Caco-2 (cell line): ENCODE measurements at regions not wholly inside any gene's neighbourhood (a gene's known extent, or its start where the extent isn't known, plus 50 kb on each side); places are given as distances from the start of the nearest gene placed in this dataset.

Experiments
- BruUV-seq: library from RNA; stranded (reverse); fragments of 400-500 nt; replicated peaks from 2 replicates; lab custom pipeline; 2021; lab: Mats Ljungman, UMichigan
- CTCF ChIA-PET: fragments of 300-600 bp; sonication (Branson Sonifier 250); formaldehyde crosslinking; loops from one replicate; lab custom pipeline; 2022; ENCODE audit warnings: antibody characterized with exemption; lab: Charles Lee
- POLR2A ChIA-PET: fragments of 300-600 bp; sonication (Branson Sonifier 250); formaldehyde crosslinking; loops from one replicate; lab custom pipeline; 2022; ENCODE audit warnings: antibody characterized with exemption; lab: Charles Lee
- DNase-seq, 2 experiments: peaks; one replicate each; pipeline versions ENCODE4 v3.0.0 to v3.0.0-alpha.2; 2020 to 2022
- H3K27me3 ChIP-seq: replicated peaks from 2 replicates; pipeline ENCODE4 v1.6.0; 2011; ENCODE audit warnings: low read length; ENCODE audit not compliant: control insufficient read depth, insufficient read depth
- H3K36me3 ChIP-seq: 2 replicates; pipeline ENCODE4 v1.5.1; 2011; ENCODE audit warnings: low read length; ENCODE audit not compliant: control insufficient read depth, insufficient read depth
- H3K4me1 ChIP-seq: fragments of 250-450 bp; sonication (Bioruptor Pico); 2 replicates; pipeline ENCODE4 v1.5.1; 2020; ENCODE audit warnings: mild to moderate bottlenecking
- H3K4me3 ChIP-seq: 2 replicates; pipeline ENCODE4 v1.5.1; 2011; ENCODE audit warnings: low read depth, mild to moderate bottlenecking, control low read depth, low read length
- H3K9me3 ChIP-seq: fragments of 250-450 bp; sonication (Bioruptor Pico); 2 replicates; pipeline ENCODE4 v1.5.1; 2020; ENCODE audit warnings: mild to moderate bottlenecking, moderate library complexity
- H3K27ac Mint-ChIP-seq: one replicate; pipeline ENCODE4 v1.8.0; 2022; ENCODE audit warnings: mixed read lengths; ENCODE audit not compliant: unreplicated experiment
- H3K27me3 Mint-ChIP-seq: one replicate; pipeline ENCODE4 v1.8.0; 2022; ENCODE audit warnings: mixed read lengths; ENCODE audit not compliant: insufficient read depth, unreplicated experiment
- H3K36me3 Mint-ChIP-seq: one replicate; pipeline ENCODE4 v1.8.0; 2022; ENCODE audit warnings: mild to moderate bottlenecking, mixed read lengths; ENCODE audit not compliant: insufficient read depth, unreplicated experiment
- H3K4me1 Mint-ChIP-seq: one replicate; pipeline ENCODE4 v1.8.0; 2022; ENCODE audit warnings: low read depth, mixed read lengths; ENCODE audit not compliant: unreplicated experiment
- H3K4me3 Mint-ChIP-seq: one replicate; pipeline ENCODE4 v1.8.0; 2022; ENCODE audit warnings: mild to moderate bottlenecking, moderate library complexity, mixed read lengths; ENCODE audit not compliant: unreplicated experiment
- H3K9me3 Mint-ChIP-seq: one replicate; pipeline ENCODE4 v1.8.0; 2022; ENCODE audit warnings: mixed read lengths; ENCODE audit not compliant: unreplicated experiment
- intact Hi-C: fragments of 100-400 bp; cut with micrococcal nuclease; formaldehyde crosslinking; loops from one replicate; pipeline ENCODE4 v1.10.0; 2022; ENCODE audit not compliant: unreplicated experiment
- TF ChIP-seq, protein P1 (sequence below), 2 experiments: fragments of 200-600 bp in 1 of 2; IDR thresholded peaks; 1 replicate in 1 of 2; 2 replicates in 1 of 2; pipeline versions ENCODE4 v1.5.1 to v1.8.0; 2011 to 2022; ENCODE audit warnings: antibody characterized with exemption in 1 of 2, control low read depth in 1 of 2, inconsistent platforms in 1 of 2, low read depth in 1 of 2, low read length in 1 of 2, mild to moderate bottlenecking in 1 of 2, moderate library complexity in 1 of 2; ENCODE audit not compliant: insufficient read depth in 1 of 2, severe bottlenecking in 1 of 2, unreplicated experiment in 1 of 2

- DNase-seq = no peak
- H3K9me3 Mint-ChIP-seq = peaks cover 7% of the 10 kb centered on the region
- no peaks in the 10 kb centered on the region for H3K4me1 Mint-ChIP-seq
- Histone ChIP-seq H3K9me3 (no peaks in the 10 kb centered on the region), H3K4me1 (no peaks in the 10 kb centered on the region), H3K27me3 (no peaks in the 10 kb centered on the region), H3K36me3 (no peaks in the 10 kb centered on the region), H3K4me3 (no peak overlapping the region)
- H3K27me3 Mint-ChIP-seq = no peaks in the 10 kb centered on the region
- TF ChIP-seq, protein P1, sequence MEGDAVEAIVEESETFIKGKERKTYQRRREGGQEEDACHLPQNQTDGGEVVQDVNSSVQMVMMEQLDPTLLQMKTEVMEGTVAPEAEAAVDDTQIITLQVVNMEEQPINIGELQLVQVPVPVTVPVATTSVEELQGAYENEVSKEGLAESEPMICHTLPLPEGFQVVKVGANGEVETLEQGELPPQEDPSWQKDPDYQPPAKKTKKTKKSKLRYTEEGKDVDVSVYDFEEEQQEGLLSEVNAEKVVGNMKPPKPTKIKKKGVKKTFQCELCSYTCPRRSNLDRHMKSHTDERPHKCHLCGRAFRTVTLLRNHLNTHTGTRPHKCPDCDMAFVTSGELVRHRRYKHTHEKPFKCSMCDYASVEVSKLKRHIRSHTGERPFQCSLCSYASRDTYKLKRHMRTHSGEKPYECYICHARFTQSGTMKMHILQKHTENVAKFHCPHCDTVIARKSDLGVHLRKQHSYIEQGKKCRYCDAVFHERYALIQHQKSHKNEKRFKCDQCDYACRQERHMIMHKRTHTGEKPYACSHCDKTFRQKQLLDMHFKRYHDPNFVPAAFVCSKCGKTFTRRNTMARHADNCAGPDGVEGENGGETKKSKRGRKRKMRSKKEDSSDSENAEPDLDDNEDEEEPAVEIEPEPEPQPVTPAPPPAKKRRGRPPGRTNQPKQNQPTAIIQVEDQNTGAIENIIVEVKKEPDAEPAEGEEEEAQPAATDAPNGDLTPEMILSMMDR (IDR thresholded peaks at IDR 0.05; ENCODE audit: insufficient read depth in 1 of 2, low read depth in 1 of 2, low read length in 1 of 2, severe bottlenecking in 1 of 2, unreplicated experiment in 1 of 2) = no peak
- CTCF ChIA-PET = no interaction called here
- H3K4me3 Mint-ChIP-seq = no peak overlapping the region
- no peak overlapping the region for H3K27ac Mint-ChIP-seq
- no peaks in the 10 kb centered on the region for H3K36me3 Mint-ChIP-seq
- POLR2A ChIA-PET = no interaction called here
- intact Hi-C loops = no loop called here
- no TSS peak for BruUV-seq
Measured at GRCh38 chrX:142601792-142602191, 396.7 kb upstream of the MAGEC2 start.

DNA sequence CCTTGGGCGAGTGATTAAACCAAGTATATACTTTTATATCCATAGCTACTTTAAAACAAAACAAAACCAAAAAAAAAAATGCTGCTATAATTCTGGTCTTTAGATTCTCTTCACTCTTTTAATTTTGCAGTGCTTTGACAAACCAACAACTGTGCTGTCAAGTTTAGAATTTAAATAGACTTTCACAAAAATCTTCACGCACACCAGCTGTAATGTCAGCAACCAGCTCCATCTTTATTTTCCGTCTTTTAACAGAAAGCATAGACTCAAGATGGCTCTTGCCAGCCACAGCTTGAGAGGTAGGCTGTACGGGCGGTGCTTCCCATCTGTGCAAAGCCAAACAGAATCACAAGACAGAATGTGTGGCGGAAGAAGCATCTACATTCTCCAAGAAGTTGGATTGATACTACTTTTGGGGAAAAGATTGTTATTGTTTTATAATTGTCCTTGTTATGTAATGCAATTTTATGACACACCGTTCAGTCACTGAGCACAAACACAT is 388.3 kb upstream of the MAGEC2 start:
- ChIA-PET POLR2A (no interaction called here), CTCF (no interaction called here)
- DNase-seq = no peak
- Mint-ChIP-seq H3K9me3 (no peaks in the 10 kb centered on the region), H3K4me3 (no peak overlapping the region), H3K36me3 (no peaks in the 10 kb centered on the region), H3K27me3 (no peaks in the 10 kb centered on the region), H3K27ac (no peak overlapping the region), H3K4me1 (no peaks in the 10 kb centered on the region)
- Histone ChIP-seq H3K4me1 (no peaks in the 10 kb centered on the region), H3K27me3 (no peaks in the 10 kb centered on the region), H3K36me3 (no peaks in the 10 kb centered on the region), H3K4me3 (no peak overlapping the region), H3K9me3 (no peaks in the 10 kb centered on the region)
- TF ChIP-seq, protein P1 (IDR thresholded peaks at IDR 0.05; ENCODE audit: insufficient read depth in 1 of 2, low read depth in 1 of 2, low read length in 1 of 2, severe bottlenecking in 1 of 2, unreplicated experiment in 1 of 2) = no peak
- BruUV-seq = no TSS peak
- intact Hi-C loops = no loop called here

- H3K4me1 ChIP-seq = no peaks in the 10 kb centered on the region
- no peaks in the 10 kb centered on the region for H3K36me3 ChIP-seq
- Mint-ChIP-seq H3K4me1 (no peaks in the 10 kb centered on the region), H3K27ac (no peak overlapping the region), H3K9me3 (peaks cover 11% of the 10 kb centered on the region), H3K36me3 (no peaks in the 10 kb centered on the region), H3K27me3 (no peaks in the 10 kb centered on the region), H3K4me3 (no peak overlapping the region)
- CTCF ChIA-PET = no interaction called here
- no peaks in the 10 kb centered on the region for H3K27me3 ChIP-seq
- intact Hi-C loops = no loop called here
- H3K4me3 ChIP-seq = no peak overlapping the region
- H3K9me3 ChIP-seq = no peaks in the 10 kb centered on the region
- TF ChIP-seq, protein P1 (IDR thresholded peaks at IDR 0.05; ENCODE audit: insufficient read depth in 1 of 2, low read depth in 1 of 2, low read length in 1 of 2, severe bottlenecking in 1 of 2, unreplicated experiment in 1 of 2) = no peak
- no TSS peak for BruUV-seq
- POLR2A ChIA-PET = no interaction called here
- DNase-seq = no peak
Measured at GRCh38 chrX:142576615-142577014, 371.5 kb upstream of the MAGEC2 start.
